DMS153 (cell line): ENCODE measurements at regions not wholly inside any gene's neighbourhood (a gene's known extent, or its start where the extent isn't known, plus 50 kb on each side); places are given as distances from the start of the nearest gene placed in this dataset.
A peak's percentile ranks its signal among the peaks of the same experiment; 100 is the strongest.
"Not testable (repeated sequence)": the region's sequence is repeated elsewhere in the genome, so short reads cannot be mapped to it uniquely, and the experiment has no call there.

ENCODE experiments used
- DNase-seq: peaks from one replicate; lab custom pipeline; 2025; lab: John Stamatoyannopoulos, UW

DNA sequence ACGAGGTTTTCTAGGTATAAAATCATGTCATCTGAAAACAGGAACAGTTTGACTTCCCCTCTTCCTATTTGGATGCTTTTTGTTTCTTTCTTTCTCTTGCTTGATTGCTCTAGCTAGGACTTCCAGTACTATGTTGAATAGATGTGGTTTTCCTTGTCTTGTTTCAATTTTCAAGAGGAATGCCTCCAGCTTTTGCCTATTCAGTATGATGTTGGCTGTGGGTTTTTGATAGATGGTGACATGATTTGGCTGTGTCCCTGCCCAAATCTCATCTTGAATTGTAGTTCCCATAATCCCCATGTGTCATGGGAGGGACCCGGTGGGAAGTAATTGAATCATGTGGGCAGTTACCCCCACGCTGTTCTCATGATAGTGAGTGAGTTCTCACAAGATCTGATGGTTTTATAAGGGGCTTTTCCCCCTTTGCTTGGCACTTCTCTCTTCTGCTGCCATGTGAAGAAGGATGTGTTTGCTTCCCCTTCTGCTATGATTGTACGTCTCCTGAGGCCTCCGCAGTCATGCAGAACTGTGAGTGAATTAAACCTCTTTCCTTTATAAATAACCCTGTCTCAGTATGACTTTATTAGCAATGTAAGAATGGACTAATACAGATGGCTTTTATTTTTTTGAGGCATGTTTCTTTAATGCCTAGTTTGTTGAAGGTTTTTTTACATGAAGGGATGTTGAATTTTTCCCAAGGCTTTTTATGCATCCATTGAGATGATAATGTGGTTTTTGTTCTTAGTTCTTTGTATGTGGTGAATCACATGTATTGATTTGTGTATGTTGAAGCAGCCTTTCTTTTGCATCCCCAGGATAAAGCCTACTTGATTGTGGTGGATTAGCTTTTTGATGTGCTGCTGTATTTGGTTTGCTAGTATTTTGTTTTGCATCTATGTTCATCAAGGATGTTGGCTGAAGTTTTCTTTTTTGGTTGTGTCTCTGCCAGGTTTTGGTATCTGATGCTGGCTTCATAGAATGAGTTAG lies 239.1 kb downstream of the THBS2 start:
- no peak for DNase-seq

DNA sequence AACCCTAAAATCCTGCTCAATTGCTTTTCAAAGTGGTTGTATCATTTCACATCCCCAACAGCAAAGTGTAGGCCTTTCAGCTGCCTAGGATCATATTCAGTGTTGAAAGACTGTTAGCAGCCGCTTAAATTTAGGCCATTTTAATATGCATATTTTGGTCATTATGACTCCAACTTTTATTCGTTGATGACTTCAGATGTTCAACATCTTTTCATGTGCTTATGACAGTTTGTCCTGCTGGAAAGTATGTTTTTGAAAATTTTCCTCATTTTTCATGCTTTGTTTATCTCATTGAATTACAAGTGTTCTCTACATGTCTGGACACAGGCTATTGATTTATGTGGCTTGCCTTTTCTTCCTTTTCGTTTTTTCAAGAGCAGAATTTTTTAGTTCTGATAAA lies 244.0 kb downstream of the THBS2 start:
- no peak for DNase-seq

DNA sequence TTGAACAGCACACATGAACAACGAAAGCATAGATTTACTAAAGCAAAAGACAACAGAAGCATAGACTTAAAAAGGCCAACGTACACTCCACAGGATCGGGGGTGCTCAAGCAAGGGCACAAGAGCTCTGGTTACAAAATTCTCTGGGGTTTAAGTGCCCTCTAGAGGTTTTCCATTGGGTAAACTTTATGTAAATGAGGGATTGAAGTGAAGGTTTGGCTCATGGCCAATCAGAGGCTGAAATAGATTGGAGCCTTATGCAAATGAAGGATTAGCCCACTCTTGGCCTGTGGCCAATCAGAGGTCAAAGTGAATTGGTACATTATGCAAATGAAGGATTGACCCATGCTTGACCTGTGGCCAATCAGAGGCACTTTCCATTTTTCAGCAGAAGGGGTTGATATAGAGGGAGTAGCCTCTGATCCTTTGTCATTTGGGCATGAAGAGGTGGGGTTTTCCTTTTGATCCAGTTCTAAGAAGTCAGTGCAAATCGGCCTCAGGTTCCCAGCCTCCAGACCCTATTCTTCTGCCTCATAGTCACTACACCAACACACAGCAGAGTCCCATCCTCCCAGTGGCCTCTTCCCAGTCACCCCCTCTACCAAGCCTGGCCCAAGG lies 244.9 kb downstream of the THBS2 start:
- no peak for DNase-seq

DNA sequence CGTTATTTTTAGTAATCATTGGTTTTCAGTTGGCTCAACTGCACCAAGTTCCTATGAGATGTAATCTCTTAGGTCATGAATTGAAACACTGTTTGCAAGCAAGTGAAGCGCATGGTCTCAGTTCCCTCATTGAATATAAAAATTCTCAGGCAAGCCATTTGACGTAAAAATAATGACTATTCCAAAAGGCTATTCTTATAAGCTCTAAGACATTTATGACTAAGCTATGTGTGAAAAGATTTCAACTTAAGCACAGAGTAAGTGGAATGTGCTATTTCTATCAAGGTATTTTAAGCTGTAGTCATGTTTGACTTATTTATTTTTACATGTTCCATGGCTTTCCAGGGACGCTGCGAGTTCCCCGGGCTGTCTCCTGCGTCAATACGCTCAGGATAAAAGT lies 248.5 kb downstream of the THBS2 start:
- DNase-seq, result no peak

DNA sequence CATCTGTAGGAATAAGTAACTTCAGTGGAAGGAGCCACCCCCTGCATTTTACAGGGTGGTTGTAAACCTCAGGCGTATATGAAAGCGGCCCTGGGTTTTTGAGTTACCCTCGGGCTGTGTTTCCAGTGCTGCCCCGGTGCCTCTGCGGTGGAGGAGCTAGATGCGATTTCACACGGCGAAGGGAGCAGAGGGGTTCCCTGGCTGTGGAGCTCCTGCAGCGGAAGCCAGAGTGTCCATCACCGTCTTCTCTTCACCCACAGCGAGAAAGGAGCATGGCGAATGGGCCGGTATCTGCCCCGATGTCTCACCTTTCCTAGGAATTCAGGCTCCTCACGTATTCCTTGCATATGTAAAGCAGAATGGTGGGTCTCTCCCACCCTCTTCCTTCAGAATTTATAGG lies 253.6 kb downstream of the THBS2 start:
- DNase-seq, result no peak

DNA sequence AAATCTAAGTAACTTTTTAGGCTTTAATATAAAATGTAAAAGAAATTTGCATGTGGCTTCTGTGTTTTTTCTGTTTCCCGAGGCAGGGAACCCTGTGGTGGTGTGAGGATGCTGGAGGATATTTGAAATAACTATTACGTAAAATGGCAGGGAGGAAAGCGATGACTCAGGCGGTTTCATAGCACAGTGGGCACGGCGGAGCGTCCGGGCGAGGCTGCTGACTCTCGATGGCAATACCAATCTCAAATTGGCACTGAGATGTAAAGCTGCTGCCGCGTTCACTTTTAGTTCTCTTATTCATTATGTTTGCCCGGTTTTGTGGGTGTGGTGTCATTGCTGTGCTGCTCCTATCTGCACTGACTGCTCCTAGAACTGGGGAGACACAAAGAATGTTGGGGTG lies 254.3 kb downstream of the THBS2 start:
- DNase-seq, result no peak

DNA sequence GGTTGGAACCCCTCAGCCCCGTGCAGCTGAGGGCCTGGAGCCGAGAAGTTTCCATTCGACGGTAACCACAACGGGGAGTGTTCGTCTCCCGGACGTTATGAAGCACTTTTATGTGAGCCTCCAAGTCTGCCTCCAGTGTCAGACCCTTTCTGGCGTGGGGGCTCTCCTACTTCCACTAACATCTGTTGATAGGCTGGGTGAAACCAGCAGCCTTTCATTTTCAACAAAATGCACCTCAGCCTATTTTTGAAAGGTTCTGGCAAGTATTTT lies 257.4 kb downstream of the THBS2 start:
- no peak for DNase-seq

DNA sequence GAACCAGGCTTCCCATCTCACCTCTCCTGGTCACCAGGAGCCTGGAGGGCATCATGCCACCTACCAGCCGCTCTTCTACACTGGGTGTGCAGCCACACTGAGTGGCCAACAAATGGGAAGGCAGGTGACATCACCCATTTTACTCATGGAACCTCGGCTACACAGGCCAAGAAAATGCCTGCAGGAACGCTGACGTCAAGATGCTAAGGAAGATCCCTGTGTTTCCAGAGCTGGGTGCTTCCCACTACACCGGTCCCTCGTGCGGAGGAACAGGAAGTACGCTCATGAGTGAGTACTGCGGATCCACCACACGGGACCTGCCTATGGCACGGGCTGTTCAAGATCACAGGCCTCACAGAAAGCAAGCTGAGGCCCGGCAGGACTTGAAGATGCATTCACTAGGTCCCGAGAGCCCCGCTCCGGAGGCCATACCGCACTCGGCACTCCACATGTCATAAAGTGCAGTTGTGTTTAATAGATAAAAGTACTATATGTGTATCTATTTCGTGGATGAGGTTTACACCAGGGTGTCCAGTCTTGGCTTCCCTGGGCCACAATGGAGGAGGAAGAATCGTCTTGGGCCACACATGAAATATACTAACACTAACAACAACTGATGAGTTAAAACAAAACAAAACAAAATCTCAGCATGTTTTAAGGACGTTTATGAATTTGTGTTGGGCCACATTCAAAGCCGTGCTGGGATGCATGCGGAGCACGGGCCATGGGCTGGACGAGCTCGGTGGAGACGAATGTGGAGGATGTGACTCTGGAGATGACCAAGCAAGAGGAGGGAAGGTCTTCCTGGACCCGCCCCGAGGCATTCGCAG lies 257.9 kb downstream of the THBS2 start:
- DNase-seq, result no peak

DNA sequence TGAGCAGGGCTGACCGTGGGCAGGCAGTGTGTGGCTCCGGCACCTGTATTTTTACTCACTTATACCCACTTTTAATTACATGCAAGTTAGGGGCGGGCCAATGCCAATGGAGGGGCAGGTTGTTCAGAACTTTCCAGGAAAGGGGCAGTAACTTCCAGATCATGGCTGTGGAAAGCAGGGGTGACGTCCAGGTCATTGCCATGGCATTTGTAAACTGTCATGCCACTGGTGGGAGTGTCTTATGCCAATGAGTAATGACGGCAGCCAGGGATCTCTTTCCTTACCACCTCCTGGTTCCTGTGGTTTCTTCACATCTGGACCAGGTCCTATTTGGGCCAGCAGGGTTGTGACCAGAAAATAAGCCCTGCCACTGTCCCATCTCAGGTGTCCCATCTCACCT lies 258.7 kb downstream of the THBS2 start:
- no peak for DNase-seq

DNA sequence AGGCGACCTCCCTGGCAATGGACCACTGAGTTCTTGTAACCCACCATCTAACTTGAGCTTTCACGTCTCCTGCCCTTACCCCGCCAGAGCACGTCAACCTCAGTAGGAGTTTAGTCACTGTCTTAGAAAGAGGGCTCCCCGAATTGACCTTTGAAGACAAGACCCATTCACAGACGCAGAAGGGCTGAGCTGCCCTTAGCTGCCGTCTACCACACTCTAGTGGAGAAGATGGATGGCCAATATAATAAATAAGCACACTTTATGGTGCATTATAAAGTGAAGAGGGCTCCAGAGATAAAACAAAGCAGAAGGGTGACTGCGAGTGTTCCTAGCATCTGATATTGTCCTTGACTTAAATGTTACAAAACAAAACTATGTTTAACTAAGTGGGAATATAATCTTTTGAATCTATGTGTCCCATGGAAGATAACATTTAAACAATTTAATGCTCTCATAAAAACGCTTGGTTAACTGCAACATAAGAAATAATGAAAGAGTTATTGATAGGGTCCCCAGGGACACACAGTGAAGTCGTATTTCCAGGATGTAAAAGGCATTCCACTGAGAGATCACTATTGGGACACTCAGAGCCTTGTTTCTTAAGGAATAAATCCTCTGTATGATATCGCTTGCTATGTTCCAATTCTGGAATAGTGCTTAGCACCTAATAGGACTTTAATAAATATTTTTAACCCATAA lies 261.1 kb downstream of the THBS2 start:
- DNase-seq, result peak; percentile 26

DNA sequence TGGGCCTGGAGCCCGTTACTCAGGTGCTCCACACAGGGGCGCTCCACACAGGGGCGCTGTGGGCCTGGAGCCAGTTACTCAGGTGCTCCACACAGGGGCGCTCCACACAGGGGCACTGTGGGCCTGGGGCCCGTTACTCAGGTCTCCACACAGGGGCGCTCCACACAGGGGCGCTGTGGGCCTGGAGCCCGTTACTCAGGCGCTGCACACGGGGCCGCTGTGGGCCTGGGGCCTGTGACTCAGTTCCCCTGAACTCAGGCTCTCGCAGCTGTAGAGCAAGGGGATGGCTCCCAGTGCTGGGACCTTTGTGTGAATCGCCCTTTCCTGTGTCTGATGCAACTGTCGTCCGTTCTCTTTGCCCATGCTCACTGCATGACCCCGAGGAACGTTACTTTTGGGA lies 262.0 kb downstream of the THBS2 start:
- DNase-seq, result not testable (repeated sequence)

DNA sequence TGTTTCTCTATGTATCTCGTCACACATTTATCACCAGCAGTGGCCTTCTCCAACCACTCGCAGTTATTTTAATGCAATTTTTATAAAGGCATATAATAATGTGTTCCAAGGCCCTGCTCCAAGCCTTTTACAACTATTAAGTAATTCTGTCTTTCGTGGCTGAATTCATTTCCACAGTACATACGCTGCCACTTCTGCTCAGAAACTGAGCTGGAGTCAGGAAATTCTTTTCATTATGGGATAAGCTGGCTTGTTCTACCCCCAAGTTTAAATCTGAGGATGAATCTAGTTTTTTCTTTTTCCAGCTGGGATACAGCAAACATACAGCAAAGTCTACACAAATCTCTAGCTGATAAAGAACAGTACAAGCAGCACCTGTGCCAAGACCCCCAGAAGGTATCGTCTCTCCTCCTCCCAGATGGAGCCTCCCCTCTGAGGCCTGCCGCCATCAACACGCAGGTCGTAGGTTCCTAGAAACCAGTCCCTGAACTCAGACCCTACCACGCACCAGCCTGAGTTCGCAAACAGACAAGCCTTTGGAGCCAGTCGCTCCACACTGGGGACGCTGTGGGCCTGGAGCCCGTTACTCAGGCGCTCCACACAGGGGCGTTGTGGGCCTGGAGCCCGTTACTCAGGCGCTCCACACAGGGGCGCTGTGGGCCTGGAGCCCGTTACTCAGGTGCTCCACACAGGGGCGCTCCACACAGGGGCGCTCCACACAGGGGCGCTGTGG lies 263.5 kb downstream of the THBS2 start:
- no peak for DNase-seq

DNA sequence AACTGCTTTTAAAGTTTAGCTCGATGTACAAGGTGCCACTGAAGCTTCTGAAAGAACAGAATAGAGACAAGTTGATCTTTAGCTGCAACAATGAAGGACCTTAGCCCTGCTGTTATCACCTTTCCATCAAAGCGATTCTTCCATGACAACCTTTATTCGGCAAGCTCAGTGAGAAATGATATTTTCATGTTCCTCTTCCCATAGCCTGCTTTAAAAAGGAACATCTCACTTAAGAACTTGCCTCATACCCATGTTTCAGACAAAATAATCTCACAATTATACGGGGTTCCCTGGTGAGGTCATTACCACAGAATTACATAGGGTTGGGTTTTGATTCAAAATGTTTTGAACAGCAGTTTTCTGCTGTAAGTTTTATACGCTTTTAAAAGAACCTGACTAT lies 264.2 kb downstream of the THBS2 start:
- DNase-seq, result no peak

DNA sequence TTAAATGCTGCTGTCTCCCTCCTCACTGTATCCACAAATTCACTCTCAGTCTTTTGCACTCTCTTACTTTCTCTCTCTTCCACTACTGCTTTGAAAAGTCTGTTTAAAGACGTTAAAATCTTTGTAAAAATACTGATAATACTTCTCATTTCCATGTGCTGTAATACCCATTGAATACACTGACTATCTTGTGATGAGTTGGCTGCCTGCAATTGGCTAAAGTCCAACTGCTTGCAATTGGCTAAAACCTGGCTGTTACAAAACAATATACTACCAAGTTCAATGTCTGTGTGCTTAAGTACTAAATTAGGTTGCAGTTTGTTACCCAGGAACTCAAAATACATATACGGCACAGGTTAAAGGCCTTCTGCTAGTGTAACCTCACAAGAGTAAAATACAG lies 264.8 kb downstream of the THBS2 start:
- DNase-seq, result no peak

DNA sequence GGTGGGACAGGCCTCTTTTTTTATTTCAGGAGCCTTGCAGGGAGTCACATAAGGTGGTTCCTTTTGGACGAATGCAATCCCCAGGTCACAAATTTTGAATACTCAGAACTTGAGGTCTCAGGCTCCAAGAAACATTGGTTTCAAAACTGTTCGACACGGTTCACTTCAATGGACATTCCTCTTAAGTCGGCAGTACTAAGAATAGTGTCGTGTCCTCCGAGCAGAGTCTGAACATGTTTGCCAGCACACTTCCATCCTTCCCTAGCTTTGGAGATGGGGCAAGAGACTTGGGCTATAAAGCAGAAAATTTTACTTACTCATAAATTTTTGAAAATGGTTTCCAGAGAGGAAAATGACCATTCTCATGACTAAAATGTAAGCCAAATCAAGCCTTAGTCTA lies 265.4 kb downstream of the THBS2 start:
- DNase-seq, result no peak

DNA sequence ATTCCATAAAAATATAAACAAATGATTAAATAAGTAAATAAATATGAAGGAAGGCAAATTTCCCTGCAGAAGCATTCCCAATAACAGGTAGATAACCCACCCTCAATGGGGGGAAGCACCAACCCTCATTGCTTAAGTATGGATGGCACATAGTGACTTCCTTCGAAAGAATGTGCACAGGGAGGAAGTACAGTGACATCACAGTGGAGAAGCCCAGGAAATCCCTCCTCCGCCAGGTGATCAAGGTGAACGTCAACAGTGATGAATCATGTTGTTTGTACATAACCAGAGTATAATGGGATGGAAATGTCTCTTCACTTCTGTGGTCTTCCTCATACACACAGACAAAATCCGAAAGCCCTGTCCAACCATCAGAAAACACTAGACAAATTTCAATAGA lies 267.9 kb downstream of the THBS2 start:
- no peak for DNase-seq

DNA sequence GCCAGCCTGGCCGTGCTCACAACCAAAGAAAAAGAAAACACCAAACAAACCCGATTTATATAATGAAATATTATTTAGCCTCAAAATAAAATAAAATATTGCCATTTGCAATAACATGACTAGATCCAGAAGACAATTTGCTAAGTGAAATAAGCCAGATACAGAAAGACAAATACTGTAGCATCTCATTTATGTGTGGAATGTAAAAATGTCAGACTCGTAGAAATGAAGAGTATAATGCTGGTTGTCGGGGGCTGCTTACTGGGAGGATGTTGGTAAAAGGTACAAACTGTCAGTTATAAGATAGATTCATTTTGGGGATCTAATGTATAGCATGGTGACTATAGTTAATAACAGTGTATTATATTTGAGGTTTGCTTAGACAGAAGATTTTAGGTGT lies 269.7 kb downstream of the THBS2 start:
- no peak for DNase-seq

DNA sequence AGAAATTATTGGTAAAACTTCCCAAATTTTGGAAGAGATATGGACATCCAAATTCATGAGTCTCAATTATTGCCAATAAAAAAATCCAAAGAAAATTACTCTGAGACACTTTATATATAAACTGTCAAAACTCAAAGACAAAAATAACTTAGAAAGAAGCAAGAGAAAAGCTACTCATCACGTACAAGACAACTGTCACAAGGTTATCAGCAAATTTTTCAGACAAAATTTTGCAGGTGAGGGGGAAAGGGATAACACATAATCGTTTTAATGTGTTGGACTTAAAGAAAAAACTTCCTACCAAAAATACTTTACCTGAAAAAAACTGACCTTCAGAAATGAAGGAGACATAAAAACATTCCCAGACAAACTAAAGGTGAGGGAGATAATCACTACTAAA lies 272.5 kb downstream of the THBS2 start:
- DNase-seq, result no peak

DNA sequence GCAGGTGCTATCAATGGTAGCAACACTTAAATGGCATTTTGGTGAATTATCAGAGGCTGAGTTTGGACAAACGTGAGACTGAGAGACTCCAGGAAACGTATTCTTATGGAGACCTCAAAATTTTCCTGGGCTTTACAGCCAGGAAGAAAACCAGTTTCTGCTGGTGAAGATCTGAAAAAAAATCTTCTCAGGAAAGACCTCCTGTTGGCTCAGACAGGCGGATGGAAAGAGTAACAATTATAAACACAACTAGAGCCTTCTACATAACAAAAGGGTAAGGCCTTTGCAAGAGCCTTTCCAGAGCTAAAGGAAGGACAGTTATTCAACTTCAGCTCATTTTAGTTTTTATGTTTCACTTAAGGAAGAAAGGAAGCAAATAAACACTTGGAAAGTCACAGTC lies 274.4 kb downstream of the THBS2 start:
- no peak for DNase-seq

DNA sequence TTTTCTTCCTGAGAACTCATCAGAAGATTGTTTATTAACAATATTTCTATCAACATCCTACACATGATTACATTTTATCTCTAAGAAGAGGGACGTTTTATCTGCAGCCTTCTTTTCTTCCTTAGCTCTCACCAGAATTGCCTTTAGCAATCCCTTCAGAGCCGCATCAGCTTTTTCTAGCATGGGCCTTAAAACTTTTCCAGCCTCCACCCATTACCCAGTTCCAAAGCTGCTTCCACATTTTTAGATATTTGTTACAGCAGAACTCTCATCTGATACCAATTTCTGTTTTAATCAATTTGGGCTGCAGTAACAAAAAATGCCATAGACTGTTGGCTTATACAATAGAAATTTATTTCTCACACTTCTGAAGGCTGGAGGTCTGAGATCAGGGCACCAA lies 281.5 kb downstream of the THBS2 start:
- no peak for DNase-seq

DNA sequence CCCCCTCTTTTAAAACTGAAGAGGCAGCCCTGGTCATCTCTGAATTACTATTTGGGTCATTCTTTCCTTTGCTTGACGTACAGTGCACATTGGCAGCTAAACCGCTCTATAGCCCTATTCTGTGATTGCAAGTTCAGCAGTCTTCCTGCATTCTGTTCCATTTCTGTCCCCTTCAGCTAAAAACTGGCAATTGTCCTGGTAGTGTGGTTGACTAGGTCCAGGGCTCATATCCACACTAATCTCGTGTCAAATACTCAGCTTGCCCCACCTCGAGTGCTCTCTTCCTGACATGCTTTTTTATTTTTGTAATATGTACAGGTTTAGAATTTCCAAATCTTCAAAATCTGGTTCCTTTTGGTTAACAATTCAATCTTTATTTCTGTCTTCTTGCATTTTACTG lies 282.1 kb downstream of the THBS2 start:
- DNase-seq, result no peak

DNA sequence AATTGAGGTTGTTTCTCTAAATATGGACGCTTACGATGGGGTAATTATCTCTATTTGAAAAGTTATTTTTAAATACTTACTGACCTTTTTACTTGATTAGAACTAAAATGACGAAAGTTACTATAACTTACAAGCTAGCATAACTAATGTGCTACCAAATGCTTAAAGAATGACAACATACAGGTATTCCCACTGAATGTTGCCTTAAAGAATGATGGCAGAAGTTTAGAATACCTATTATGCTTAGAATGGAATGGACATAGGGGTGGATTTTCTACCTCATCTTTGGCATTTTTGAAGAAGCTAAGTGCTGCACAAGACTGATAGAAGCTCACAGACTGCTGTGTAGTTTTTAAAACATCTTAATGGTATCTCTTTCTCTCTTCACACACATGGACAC lies 284.8 kb downstream of the THBS2 start:
- DNase-seq, result no peak
